Kidney (tissue), 13 donors: ENCODE measurements at regions not wholly inside any gene's neighbourhood (a gene's known extent, or its start where the extent isn't known, plus 50 kb on each side); places are given as distances from the start of the nearest gene placed in this dataset.

ENCODE experiments used
- DNase-seq, 5 donors: peaks; one replicate each; pipeline ENCODE4 v3.0.0-alpha.2; 2013 to 2020
- FAIRE-seq: peaks from 2 replicates; lab custom pipeline; 2012; peaks lifted over from hg19 to GRCh38; lab: Jason Lieb, UNC
- H3K27ac ChIP-seq, 2 donors: one replicate each; pipeline ENCODE4 v1.7.0; 2013; ENCODE audit warnings: low read depth in 2 of 2, low read length in 2 of 2, inconsistent platforms in 1 of 2
- H3K27me3 ChIP-seq: one replicate; pipeline ENCODE4 v1.7.1; 2013; ENCODE audit warnings: low read length, inconsistent platforms; ENCODE audit not compliant: control insufficient read depth, insufficient read depth
- H3K36me3 ChIP-seq, 3 donors: one replicate each; pipeline versions ENCODE4 v1.7.0 to v1.7.1; 2013; ENCODE audit warnings: low read length in 3 of 3, control low read depth in 1 of 3, inconsistent platforms in 1 of 3; ENCODE audit not compliant: insufficient read depth in 3 of 3, control insufficient read depth in 2 of 3
- H3K4me1 ChIP-seq, 3 donors: one replicate each; pipeline versions ENCODE4 v1.7.0 to v1.7.1; 2013; ENCODE audit warnings: low read length in 3 of 3, inconsistent platforms in 1 of 3, low read depth in 1 of 3; ENCODE audit not compliant: control insufficient read depth in 2 of 3, insufficient read depth in 2 of 3
- H3K4me3 ChIP-seq, 3 donors: one replicate each; pipeline versions ENCODE4 v1.7.0 to v1.8.1; 2013; ENCODE audit warnings: low read length in 3 of 3, control low read depth in 1 of 3, inconsistent platforms in 1 of 3
- H3K9ac ChIP-seq, 3 donors: one replicate each; pipeline versions ENCODE4 v1.7.0 to v1.7.1; 2013; ENCODE audit warnings: low read length in 3 of 3, control low read depth in 1 of 3, inconsistent platforms in 1 of 3
- H3K9me3 ChIP-seq, 3 donors: one replicate each; pipeline versions ENCODE4 v1.7.0 to v1.7.1; 2013; ENCODE audit warnings: low read length in 3 of 3, control low read depth in 1 of 3, inconsistent platforms in 1 of 3; ENCODE audit not compliant: control insufficient read depth in 2 of 3, insufficient read depth in 1 of 3
- CTCF ChIP-seq: IDR thresholded peaks from 3 replicates; pipeline ENCODE4 v1.5.1; 2012; ENCODE audit warnings: mild to moderate bottlenecking, moderate library complexity, borderline replicate concordance; ENCODE audit not compliant: insufficient read depth; ENCODE audit errors: extremely low read depth
- intact Hi-C: fragments of 100-400 bp; cut with DNase I; formaldehyde crosslinking; loops from one replicate; pipeline ENCODE4 v1.11.1; 2022
- donor health status: control.
- donor health status: control.
- donor health status: control.
- donor health status: control.
- donor health status: control.
- donor health status: DM: yes; HTN: yes; CAD: no.
- donor health status: Normal renal cell carcinoma (clear cell type).

GRCh38 chr6:47165918-47166317 is 123.8 kb upstream of the ADGRF1 start:
- H3K36me3 ChIP-seq: no peaks in the 10 kb centered on the region
- no peak for TF ChIP-seq CTCF
- no peaks in the 10 kb centered on the region for H3K27me3 ChIP-seq
- no peak for DNase-seq
- no peak overlapping the region for H3K4me3 ChIP-seq
- no peaks in the 10 kb centered on the region for H3K4me1 ChIP-seq
- no peak overlapping the region for H3K27ac ChIP-seq
- no peak overlapping the region for H3K9ac ChIP-seq
- intact Hi-C loops: no loop called here
- FAIRE-seq: no peak
- H3K9me3 ChIP-seq: no peaks in the 10 kb centered on the region

GRCh38 chr6:47164877-47165276 is 122.7 kb upstream of the ADGRF1 start:
- no peak for TF ChIP-seq CTCF
- H3K27ac ChIP-seq: no peak overlapping the region
- H3K4me3 ChIP-seq: no peak overlapping the region
- H3K4me1 ChIP-seq: no peaks in the 10 kb centered on the region
- no peak for FAIRE-seq
- no peak overlapping the region for H3K9ac ChIP-seq
- no peaks in the 10 kb centered on the region for H3K9me3 ChIP-seq
- DNase-seq: no peak
- intact Hi-C loops: no loop called here
- H3K36me3 ChIP-seq: no peaks in the 10 kb centered on the region
- H3K27me3 ChIP-seq: no peaks in the 10 kb centered on the region

GRCh38 chr6:47163536-47163935 is 121.4 kb upstream of the ADGRF1 start:
- intact Hi-C loops: no loop called here
- no peak for DNase-seq
- Histone ChIP-seq H3K27ac (no peak overlapping the region), H3K36me3 (no peaks in the 10 kb centered on the region), H3K4me1 (no peaks in the 10 kb centered on the region), H3K27me3 (no peaks in the 10 kb centered on the region), H3K9ac (no peak overlapping the region), H3K4me3 (no peak overlapping the region), H3K9me3 (no peaks in the 10 kb centered on the region)
- FAIRE-seq: no peak
- no peak for TF ChIP-seq CTCF

- DNase-seq: no peak
- Histone ChIP-seq H3K9me3 (no peaks in the 10 kb centered on the region), H3K4me3 (no peak overlapping the region), H3K4me1 (no peaks in the 10 kb centered on the region), H3K36me3 (no peaks in the 10 kb centered on the region), H3K27ac (no peak overlapping the region), H3K9ac (no peak overlapping the region), H3K27me3 (no peaks in the 10 kb centered on the region)
- no peak for TF ChIP-seq CTCF
- intact Hi-C loops: no loop called here
- FAIRE-seq: no peak
Measured at GRCh38 chr6:47162793-47163192, 120.7 kb upstream of the ADGRF1 start.
